WTC11 (cell line): ENCODE measurements at regions not wholly inside any gene's neighbourhood (a gene's known extent, or its start where the extent isn't known, plus 50 kb on each side); places are given as distances from the start of the nearest gene placed in this dataset.

Source experiments
- NR2C2 ChIP-seq: sonication (generic); formaldehyde crosslinking; IDR thresholded peaks from 2 replicates; pipeline ENCODE4 v1.8.0; 2022; ENCODE audit warnings: mild to moderate bottlenecking, missing genetic modification reagents
- TF ChIP-seq, protein P1 (sequence below): sonication (generic); formaldehyde crosslinking; IDR thresholded peaks from 2 replicates; pipeline ENCODE4 v1.8.1; 2023; ENCODE audit warnings: mild to moderate bottlenecking, missing genetic modification reagents, moderate library complexity
- TF ChIP-seq, protein P2 (sequence below): fragments of 200-600 bp; IDR thresholded peaks from 2 replicates; pipeline ENCODE4 v1.8.0; 2022; ENCODE audit warnings: antibody characterized with exemption
- TF ChIP-seq, protein P3 (sequence below): sonication (generic); formaldehyde crosslinking; IDR thresholded peaks from 2 replicates; pipeline ENCODE4 v1.8.0; 2022; ENCODE audit warnings: mild to moderate bottlenecking, missing genetic modification reagents
- TF ChIP-seq, protein P4 (sequence below): sonication (generic); formaldehyde crosslinking; IDR thresholded peaks from 2 replicates; pipeline ENCODE4 v1.8.1; 2023; ENCODE audit warnings: mild to moderate bottlenecking, missing genetic modification reagents, borderline replicate concordance

DNA sequence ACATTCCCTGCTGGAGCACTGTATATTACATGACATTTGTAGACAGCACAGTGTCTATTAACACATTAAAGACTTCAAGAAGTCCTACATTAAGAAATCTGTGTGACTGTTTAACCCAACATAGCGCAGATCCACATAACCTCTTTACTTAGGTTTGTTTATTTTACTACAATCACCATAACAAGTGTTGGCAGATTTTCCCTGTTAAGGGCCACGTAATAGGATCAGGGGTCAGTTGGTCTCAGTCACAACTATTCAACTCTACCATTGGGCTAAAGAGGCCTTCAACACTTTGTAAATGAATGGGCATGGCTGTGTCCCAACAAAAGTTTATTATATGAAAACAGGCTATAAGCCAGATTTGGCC, 51.3 kb upstream of the ADORA2B start:
- no peak for TF ChIP-seq NR2C2 (CRISPR knock-in tag)
- TF ChIP-seq, protein P1, sequence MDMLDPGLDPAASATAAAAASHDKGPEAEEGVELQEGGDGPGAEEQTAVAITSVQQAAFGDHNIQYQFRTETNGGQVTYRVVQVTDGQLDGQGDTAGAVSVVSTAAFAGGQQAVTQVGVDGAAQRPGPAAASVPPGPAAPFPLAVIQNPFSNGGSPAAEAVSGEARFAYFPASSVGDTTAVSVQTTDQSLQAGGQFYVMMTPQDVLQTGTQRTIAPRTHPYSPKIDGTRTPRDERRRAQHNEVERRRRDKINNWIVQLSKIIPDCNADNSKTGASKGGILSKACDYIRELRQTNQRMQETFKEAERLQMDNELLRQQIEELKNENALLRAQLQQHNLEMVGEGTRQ (CRISPR knock-in tag): no peak
- TF ChIP-seq, protein P2, sequence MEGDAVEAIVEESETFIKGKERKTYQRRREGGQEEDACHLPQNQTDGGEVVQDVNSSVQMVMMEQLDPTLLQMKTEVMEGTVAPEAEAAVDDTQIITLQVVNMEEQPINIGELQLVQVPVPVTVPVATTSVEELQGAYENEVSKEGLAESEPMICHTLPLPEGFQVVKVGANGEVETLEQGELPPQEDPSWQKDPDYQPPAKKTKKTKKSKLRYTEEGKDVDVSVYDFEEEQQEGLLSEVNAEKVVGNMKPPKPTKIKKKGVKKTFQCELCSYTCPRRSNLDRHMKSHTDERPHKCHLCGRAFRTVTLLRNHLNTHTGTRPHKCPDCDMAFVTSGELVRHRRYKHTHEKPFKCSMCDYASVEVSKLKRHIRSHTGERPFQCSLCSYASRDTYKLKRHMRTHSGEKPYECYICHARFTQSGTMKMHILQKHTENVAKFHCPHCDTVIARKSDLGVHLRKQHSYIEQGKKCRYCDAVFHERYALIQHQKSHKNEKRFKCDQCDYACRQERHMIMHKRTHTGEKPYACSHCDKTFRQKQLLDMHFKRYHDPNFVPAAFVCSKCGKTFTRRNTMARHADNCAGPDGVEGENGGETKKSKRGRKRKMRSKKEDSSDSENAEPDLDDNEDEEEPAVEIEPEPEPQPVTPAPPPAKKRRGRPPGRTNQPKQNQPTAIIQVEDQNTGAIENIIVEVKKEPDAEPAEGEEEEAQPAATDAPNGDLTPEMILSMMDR: no peak
- TF ChIP-seq, protein P3, sequence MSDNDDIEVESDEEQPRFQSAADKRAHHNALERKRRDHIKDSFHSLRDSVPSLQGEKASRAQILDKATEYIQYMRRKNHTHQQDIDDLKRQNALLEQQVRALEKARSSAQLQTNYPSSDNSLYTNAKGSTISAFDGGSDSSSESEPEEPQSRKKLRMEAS (CRISPR knock-in tag): no peak
- TF ChIP-seq, protein P4, sequence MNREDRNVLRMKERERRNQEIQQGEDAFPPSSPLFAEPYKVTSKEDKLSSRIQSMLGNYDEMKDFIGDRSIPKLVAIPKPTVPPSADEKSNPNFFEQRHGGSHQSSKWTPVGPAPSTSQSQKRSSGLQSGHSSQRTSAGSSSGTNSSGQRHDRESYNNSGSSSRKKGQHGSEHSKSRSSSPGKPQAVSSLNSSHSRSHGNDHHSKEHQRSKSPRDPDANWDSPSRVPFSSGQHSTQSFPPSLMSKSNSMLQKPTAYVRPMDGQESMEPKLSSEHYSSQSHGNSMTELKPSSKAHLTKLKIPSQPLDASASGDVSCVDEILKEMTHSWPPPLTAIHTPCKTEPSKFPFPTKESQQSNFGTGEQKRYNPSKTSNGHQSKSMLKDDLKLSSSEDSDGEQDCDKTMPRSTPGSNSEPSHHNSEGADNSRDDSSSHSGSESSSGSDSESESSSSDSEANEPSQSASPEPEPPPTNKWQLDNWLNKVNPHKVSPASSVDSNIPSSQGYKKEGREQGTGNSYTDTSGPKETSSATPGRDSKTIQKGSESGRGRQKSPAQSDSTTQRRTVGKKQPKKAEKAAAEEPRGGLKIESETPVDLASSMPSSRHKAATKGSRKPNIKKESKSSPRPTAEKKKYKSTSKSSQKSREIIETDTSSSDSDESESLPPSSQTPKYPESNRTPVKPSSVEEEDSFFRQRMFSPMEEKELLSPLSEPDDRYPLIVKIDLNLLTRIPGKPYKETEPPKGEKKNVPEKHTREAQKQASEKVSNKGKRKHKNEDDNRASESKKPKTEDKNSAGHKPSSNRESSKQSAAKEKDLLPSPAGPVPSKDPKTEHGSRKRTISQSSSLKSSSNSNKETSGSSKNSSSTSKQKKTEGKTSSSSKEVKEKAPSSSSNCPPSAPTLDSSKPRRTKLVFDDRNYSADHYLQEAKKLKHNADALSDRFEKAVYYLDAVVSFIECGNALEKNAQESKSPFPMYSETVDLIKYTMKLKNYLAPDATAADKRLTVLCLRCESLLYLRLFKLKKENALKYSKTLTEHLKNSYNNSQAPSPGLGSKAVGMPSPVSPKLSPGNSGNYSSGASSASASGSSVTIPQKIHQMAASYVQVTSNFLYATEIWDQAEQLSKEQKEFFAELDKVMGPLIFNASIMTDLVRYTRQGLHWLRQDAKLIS (CRISPR knock-in tag): no peak
